Gastrocnemius medialis (tissue), 4 donors: ENCODE measurements at regions not wholly inside any gene's neighbourhood (a gene's known extent, or its start where the extent isn't known, plus 50 kb on each side); places are given as distances from the start of the nearest gene placed in this dataset.

Experiments
- POLR2A ChIP-seq, 2 donors: fragments of 450-650 bp; IDR thresholded peaks; one replicate each; pipeline ENCODE4 v1.6.1; 2017; ENCODE audit warnings: antibody characterized with exemption in 2 of 2, mild to moderate bottlenecking in 2 of 2, moderate library complexity in 2 of 2
- TF ChIP-seq, protein P1 (sequence below), 5 experiments: fragments of 450-650 bp in 3 of 5; fragments of 200-600 bp in 2 of 5; sonication (generic) in 2 of 5; IDR thresholded peaks in 4 of 5; conservative IDR thresholded peaks in 1 of 5; 1 replicate in 4 of 5; 2 replicates in 1 of 5; pipeline ENCODE4 v1.5.1; 2016 to 2019; ENCODE audit warnings: antibody characterized with exemption in 5 of 5, mild to moderate bottlenecking in 3 of 5, moderate library complexity in 3 of 5

DNA sequence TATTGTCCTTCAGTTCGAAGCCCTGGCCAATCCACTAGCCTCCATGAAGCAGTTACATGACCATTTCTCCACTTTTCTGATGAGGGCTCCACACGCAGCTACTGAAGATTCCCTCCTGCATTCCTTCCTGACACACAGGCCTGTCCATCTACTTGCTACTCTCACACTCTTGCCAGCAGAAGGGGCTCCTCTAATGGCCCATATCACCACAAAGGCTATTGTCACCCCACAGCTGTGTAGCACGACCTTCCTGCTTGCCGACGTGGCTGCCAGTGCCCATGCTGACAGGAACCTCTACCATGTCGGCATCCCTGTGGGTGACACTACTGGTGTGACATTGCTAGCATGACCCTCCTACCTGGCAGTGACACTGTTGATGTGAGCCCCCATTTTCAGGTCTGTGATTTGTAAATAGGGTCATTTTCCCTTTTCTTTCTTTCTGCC, 1528.6 kb upstream of the TPTE start:
- TF ChIP-seq, protein P1, sequence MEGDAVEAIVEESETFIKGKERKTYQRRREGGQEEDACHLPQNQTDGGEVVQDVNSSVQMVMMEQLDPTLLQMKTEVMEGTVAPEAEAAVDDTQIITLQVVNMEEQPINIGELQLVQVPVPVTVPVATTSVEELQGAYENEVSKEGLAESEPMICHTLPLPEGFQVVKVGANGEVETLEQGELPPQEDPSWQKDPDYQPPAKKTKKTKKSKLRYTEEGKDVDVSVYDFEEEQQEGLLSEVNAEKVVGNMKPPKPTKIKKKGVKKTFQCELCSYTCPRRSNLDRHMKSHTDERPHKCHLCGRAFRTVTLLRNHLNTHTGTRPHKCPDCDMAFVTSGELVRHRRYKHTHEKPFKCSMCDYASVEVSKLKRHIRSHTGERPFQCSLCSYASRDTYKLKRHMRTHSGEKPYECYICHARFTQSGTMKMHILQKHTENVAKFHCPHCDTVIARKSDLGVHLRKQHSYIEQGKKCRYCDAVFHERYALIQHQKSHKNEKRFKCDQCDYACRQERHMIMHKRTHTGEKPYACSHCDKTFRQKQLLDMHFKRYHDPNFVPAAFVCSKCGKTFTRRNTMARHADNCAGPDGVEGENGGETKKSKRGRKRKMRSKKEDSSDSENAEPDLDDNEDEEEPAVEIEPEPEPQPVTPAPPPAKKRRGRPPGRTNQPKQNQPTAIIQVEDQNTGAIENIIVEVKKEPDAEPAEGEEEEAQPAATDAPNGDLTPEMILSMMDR (IDR thresholded peaks at IDR 0.05 in 4 of 5, conservative IDR thresholded peaks at IDR 0.05 in 1 of 5) = no peak
- no peak for TF ChIP-seq POLR2A (IDR thresholded peaks at IDR 0.05)
